Prostate gland (tissue), 2 donors: ENCODE measurements at regions not wholly inside any gene's neighbourhood (a gene's known extent, or its start where the extent isn't known, plus 50 kb on each side); places are given as distances from the start of the nearest gene placed in this dataset.

Source experiments
- CTCF ChIP-seq, 4 experiments: fragments of 200-600 bp in 2 of 4; fragments of 450-650 bp in 2 of 4; sonication (generic) in 2 of 4; IDR thresholded peaks; 1 replicate in 3 of 4; 2 replicates in 1 of 4; pipeline ENCODE4 v1.5.1; 2016 to 2019; ENCODE audit warnings: antibody characterized with exemption in 4 of 4, mild to moderate bottlenecking in 2 of 4, moderate library complexity in 2 of 4
- POLR2A ChIP-seq: fragments of 450-650 bp; IDR thresholded peaks from one replicate; pipeline ENCODE4 v1.6.1; 2016; ENCODE audit warnings: antibody characterized with exemption, mild to moderate bottlenecking
- POLR2AphosphoS5 ChIP-seq: sonication (generic); formaldehyde crosslinking; IDR thresholded peaks from one replicate; pipeline ENCODE4 v1.6.1; 2017; ENCODE audit warnings: antibody characterized with exemption

DNA sequence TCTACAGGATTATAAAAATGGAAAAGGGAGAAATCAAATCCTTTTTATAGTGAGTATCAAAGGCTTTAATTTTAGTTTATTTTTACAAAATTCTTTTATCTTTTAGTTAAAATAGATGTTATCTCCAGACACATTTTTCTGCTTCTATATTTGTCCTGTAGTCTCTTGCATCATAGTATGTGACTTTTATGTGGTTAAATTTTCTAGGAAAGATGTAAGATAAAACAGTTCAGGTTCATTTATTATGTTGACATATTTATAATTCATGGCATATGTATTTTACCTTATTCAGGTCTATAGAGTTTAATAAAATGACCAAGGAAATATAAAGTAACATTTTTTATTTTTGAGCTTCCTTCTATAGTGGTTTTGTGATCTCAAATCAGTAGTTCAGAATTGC is 52.7 kb upstream of the PRL start:
- TF ChIP-seq CTCF (IDR thresholded peaks at IDR 0.05) (no peak), POLR2AphosphoS5 (no peak), POLR2A (no peak)
